SK-N-SH treated with all-trans-retinoic acid at 6 μM for 48 hours (cell line): ENCODE measurements at regions not wholly inside any gene's neighbourhood (a gene's known extent, or its start where the extent isn't known, plus 50 kb on each side); places are given as distances from the start of the nearest gene placed in this dataset.

Source experiments
- ARNTL ChIP-seq: fragments of 450-650 bp; formaldehyde crosslinking; IDR thresholded peaks from 2 replicates; pipeline ENCODE4 v1.5.0; 2020; ENCODE audit warnings: low read depth, mild to moderate bottlenecking, moderate library complexity, borderline replicate concordance
- BACH2 ChIP-seq: fragments of 250-450 bp; sonication (Bioruptor Pico); IDR thresholded peaks from 2 replicates; pipeline ENCODE4 v1.9.0; 2021; ENCODE audit warnings: mild to moderate bottlenecking, borderline replicate concordance
- OSR1 ChIP-seq: fragments of 250-450 bp; sonication (Bioruptor Pico); IDR thresholded peaks from 2 replicates; pipeline ENCODE4 v1.8.0; 2022; ENCODE audit warnings: moderate library complexity, mild to moderate bottlenecking, inconsistent platforms
- PATZ1 ChIP-seq: fragments of 250-450 bp; sonication (Bioruptor Pico); IDR thresholded peaks from 2 replicates; pipeline ENCODE4 v1.8.0; 2020; ENCODE audit warnings: mild to moderate bottlenecking, moderate library complexity, borderline replicate concordance
- POU6F1 ChIP-seq: fragments of 250-450 bp; sonication (Bioruptor Pico); IDR thresholded peaks from 2 replicates; pipeline ENCODE4 v1.8.0; 2021; ENCODE audit warnings: low read depth, mild to moderate bottlenecking, moderate library complexity, borderline replicate concordance
- SNAI2 ChIP-seq: fragments of 250-450 bp; sonication (Bioruptor Pico); IDR thresholded peaks from 2 replicates; pipeline ENCODE4 v1.5.0; 2020; ENCODE audit warnings: mild to moderate bottlenecking, moderate library complexity
- TOX ChIP-seq: fragments of 250-450 bp; sonication (Bioruptor Pico); IDR thresholded peaks from 2 replicates; pipeline ENCODE4 v1.8.0; 2021; ENCODE audit warnings: mild to moderate bottlenecking, moderate library complexity, borderline replicate concordance
- ZC3H10 ChIP-seq: fragments of 250-450 bp; sonication (Bioruptor Pico); IDR thresholded peaks from 2 replicates; pipeline ENCODE4 v1.5.1; 2021; ENCODE audit warnings: mild to moderate bottlenecking, moderate library complexity
- ZFP3 ChIP-seq: fragments of 250-450 bp; sonication (Bioruptor Pico); IDR thresholded peaks from 2 replicates; pipeline ENCODE4 v1.5.0; 2020; ENCODE audit warnings: mild to moderate bottlenecking, moderate library complexity
- ZFP30 ChIP-seq: fragments of 450-650 bp; formaldehyde crosslinking; IDR thresholded peaks from 2 replicates; pipeline ENCODE4 v1.5.0; 2022; ENCODE audit warnings: mild to moderate bottlenecking, moderate library complexity
- ZNF565 ChIP-seq: fragments of 450-650 bp; formaldehyde crosslinking; conservative IDR thresholded peaks from 2 replicates; pipeline ENCODE4 v1.5.0; 2020; ENCODE audit warnings: low read depth, mild to moderate bottlenecking, moderate library complexity
- ZNF8 ChIP-seq: fragments of 450-650 bp; formaldehyde crosslinking; IDR thresholded peaks from 2 replicates; pipeline ENCODE4 v1.5.0; 2020; ENCODE audit warnings: mild to moderate bottlenecking, moderate library complexity
- TF ChIP-seq, protein P1 (sequence below): fragments of 250-450 bp; sonication (Bioruptor Pico); IDR thresholded peaks from 2 replicates; pipeline ENCODE4 v1.5.1; 2020; ENCODE audit warnings: low read depth, mild to moderate bottlenecking, moderate library complexity

DNA sequence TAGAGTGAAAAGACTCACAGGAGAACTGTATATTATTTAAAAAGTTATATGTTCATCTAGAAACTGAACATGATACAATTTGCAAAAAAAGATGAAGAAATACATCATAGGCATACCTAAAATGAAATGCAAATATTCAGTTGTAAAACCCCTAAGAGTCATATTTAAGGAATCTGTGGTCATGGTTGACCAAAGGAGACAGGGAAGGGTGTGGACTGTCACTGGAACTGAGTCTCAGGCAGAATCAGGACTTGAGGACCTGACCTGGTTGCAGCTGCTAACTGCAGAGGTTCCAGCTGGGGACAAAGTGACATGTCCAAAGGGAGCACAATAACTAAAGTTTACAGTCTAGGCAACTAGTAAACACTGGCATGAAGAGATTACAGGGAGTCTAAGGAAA, 211.3 kb upstream of the RAG2 start:
- no peak for TF ChIP-seq ARNTL (CRISPR knock-in tag)
- TF ChIP-seq OSR1: no peak
- no peak for TF ChIP-seq POU6F1
- no peak for TF ChIP-seq ZNF8 (CRISPR knock-in tag)
- TF ChIP-seq ZFP3 (CRISPR knock-in tag): no peak
- TF ChIP-seq PATZ1 (CRISPR knock-in tag): no peak
- no peak for TF ChIP-seq TOX
- no peak for TF ChIP-seq ZNF565
- no peak for TF ChIP-seq SNAI2 (CRISPR knock-in tag)
- TF ChIP-seq, protein P1, sequence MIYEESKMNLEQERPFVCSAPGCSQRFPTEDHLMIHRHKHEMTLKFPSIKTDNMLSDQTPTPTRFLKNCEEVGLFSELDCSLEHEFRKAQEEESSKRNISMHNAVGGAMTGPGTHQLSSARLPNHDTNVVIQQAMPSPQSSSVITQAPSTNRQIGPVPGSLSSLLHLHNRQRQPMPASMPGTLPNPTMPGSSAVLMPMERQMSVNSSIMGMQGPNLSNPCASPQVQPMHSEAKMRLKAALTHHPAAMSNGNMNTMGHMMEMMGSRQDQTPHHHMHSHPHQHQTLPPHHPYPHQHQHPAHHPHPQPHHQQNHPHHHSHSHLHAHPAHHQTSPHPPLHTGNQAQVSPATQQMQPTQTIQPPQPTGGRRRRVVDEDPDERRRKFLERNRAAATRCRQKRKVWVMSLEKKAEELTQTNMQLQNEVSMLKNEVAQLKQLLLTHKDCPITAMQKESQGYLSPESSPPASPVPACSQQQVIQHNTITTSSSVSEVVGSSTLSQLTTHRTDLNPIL (CRISPR knock-in tag): no peak
- no peak for TF ChIP-seq ZC3H10
- TF ChIP-seq ZFP30 (CRISPR knock-in tag): no peak
- no peak for TF ChIP-seq BACH2 (CRISPR knock-in tag)
